ENCODE measurements at regions not wholly inside any gene's neighbourhood (a gene's known extent, or its start where the extent isn't known, plus 50 kb on each side); places are given as distances from the start of the nearest gene placed in this dataset.

GRCh38 chr18:43869451-43870008, 592.2 kb upstream of the SYT4 start:
- Histone ChIP-seq H3K4me3 (no peak overlapping the region), H3K4me1 (ENCODE audit: low read depth) (no peaks in the 10 kb centered on the region), H3K36me3 (ENCODE audit: low read depth) (no peaks in the 10 kb centered on the region), H3K9me3 (no peaks in the 10 kb centered on the region)
- TF ChIP-seq, protein P1, sequence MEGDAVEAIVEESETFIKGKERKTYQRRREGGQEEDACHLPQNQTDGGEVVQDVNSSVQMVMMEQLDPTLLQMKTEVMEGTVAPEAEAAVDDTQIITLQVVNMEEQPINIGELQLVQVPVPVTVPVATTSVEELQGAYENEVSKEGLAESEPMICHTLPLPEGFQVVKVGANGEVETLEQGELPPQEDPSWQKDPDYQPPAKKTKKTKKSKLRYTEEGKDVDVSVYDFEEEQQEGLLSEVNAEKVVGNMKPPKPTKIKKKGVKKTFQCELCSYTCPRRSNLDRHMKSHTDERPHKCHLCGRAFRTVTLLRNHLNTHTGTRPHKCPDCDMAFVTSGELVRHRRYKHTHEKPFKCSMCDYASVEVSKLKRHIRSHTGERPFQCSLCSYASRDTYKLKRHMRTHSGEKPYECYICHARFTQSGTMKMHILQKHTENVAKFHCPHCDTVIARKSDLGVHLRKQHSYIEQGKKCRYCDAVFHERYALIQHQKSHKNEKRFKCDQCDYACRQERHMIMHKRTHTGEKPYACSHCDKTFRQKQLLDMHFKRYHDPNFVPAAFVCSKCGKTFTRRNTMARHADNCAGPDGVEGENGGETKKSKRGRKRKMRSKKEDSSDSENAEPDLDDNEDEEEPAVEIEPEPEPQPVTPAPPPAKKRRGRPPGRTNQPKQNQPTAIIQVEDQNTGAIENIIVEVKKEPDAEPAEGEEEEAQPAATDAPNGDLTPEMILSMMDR (IDR thresholded peaks at IDR 0.05) = no peak
- no peak for ATAC-seq
- intact Hi-C loops (cut with DNase I, micrococcal nuclease) = no loop called here
- DNase-seq = no peak

DNA sequence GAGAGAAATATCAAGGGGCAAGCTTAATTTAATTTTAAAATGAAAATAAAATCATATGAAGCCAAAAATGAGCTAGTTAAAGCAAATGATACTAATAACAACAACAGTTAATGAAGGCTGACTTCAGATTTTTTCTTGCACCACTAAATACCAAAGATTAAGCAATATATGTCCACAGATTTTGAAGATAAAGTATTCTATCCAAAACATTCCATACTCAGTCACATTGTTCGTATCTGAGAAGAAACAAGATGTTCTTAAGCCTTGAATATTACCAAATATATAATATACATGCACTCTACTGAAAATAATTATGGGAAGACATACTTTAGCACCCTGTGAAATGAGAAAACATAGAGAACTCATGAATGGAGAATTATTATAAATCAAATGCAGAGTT, 593.3 kb upstream of the SYT4 start:
- ATAC-seq = no peak
- DNase-seq = no peak
- TF ChIP-seq, protein P1 (IDR thresholded peaks at IDR 0.05) = no peak

GRCh38 chr18:43875511-43875910, 598.2 kb upstream of the SYT4 start:
- DNase-seq (no peak), ATAC-seq (no peak)
- Histone ChIP-seq H3K4me3 (no peak overlapping the region), H3K9me3 (no peaks in the 10 kb centered on the region), H3K4me1 (ENCODE audit: low read depth) (no peaks in the 10 kb centered on the region), H3K36me3 (ENCODE audit: low read depth) (no peaks in the 10 kb centered on the region)
- TF ChIP-seq, protein P1 (IDR thresholded peaks at IDR 0.05) = no peak
- intact Hi-C loops (cut with DNase I, micrococcal nuclease) = no loop called here

More for the DNA sequence above, 593.3 kb upstream of the SYT4 start:
- Histone ChIP-seq H3K4me3 (no peak overlapping the region), H3K36me3 (ENCODE audit: low read depth) (no peaks in the 10 kb centered on the region), H3K9me3 (no peaks in the 10 kb centered on the region), H3K4me1 (ENCODE audit: low read depth) (no peaks in the 10 kb centered on the region)
- intact Hi-C loops (cut with DNase I, micrococcal nuclease) = no loop called here

GRCh38 chr18:43876286-43876685, 599.0 kb upstream of the SYT4 start:
- no peaks in the 10 kb centered on the region for H3K36me3 ChIP-seq (ENCODE audit: low read depth)
- TF ChIP-seq, protein P1 (IDR thresholded peaks at IDR 0.05) = no peak
- intact Hi-C loops (cut with DNase I, micrococcal nuclease) = no loop called here
- ATAC-seq (no peak), DNase-seq (no peak)
- H3K4me3 ChIP-seq = no peak overlapping the region
- H3K4me1 ChIP-seq (ENCODE audit: low read depth) = no peaks in the 10 kb centered on the region
- no peaks in the 10 kb centered on the region for H3K9me3 ChIP-seq

DNA sequence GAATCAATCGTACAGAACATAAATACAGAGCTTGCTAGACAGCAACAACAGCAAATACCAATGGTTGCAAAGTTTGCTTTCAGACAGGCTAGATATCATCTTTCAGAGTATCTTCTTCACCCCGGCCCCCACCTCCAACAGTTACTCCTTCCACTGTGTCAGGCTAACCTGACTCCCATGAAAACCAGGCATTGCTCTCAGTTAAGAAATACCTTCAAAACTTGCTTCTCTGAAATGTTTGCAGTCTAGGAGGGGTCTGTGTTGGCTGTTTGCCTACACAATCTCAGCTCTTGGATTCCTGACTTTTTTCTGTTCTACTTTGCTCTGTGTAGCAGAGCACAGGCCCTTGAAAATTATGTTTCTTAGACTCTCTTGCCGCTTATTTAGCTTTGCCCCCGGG, 599.5 kb upstream of the SYT4 start:
- Histone ChIP-seq H3K9me3 (no peaks in the 10 kb centered on the region), H3K4me1 (ENCODE audit: low read depth) (no peaks in the 10 kb centered on the region), H3K4me3 (no peak overlapping the region), H3K36me3 (ENCODE audit: low read depth) (no peaks in the 10 kb centered on the region)
- intact Hi-C loops (cut with DNase I, micrococcal nuclease) = no loop called here
- no peak for ATAC-seq
- no peak for DNase-seq
- TF ChIP-seq, protein P1 (IDR thresholded peaks at IDR 0.05) = no peak
